Ectodermal cell (in vitro differentiated cells): ENCODE measurements at regions not wholly inside any gene's neighbourhood (a gene's known extent, or its start where the extent isn't known, plus 50 kb on each side); places are given as distances from the start of the nearest gene placed in this dataset.

Experiments used
- H3K27ac ChIP-seq: 2 replicates; pipeline ENCODE4 v1.7.0; 2013; ENCODE audit warnings: mild to moderate bottlenecking, low read depth, low read length; ENCODE audit not compliant: insufficient read depth, poor library complexity, severe bottlenecking
- H3K27me3 ChIP-seq: 2 replicates; pipeline ENCODE4 v1.7.0; 2013; ENCODE audit warnings: mild to moderate bottlenecking, low read length; ENCODE audit not compliant: insufficient read depth, control insufficient read depth, poor library complexity, severe bottlenecking
- H3K36me3 ChIP-seq: one replicate; pipeline ENCODE4 v1.7.0; 2013; ENCODE audit warnings: low read length; ENCODE audit not compliant: control insufficient read depth, insufficient read depth
- H3K4me1 ChIP-seq: one replicate; pipeline ENCODE4 v1.7.0; 2013; ENCODE audit warnings: low read length; ENCODE audit not compliant: control insufficient read depth, insufficient read depth
- H3K4me3 ChIP-seq: 2 replicates; pipeline ENCODE4 v1.7.0; 2013; ENCODE audit warnings: low read depth, low read length, control low read depth; ENCODE audit not compliant: insufficient read depth
- H3K9me3 ChIP-seq: 2 replicates; pipeline ENCODE4 v1.7.0; 2013; ENCODE audit warnings: mild to moderate bottlenecking, low read length, moderate library complexity; ENCODE audit not compliant: control insufficient read depth
- WGBS, 2 experiments: methylation state at CpG; one replicate each; pipeline ENCODE4 v1.1.7; 2013; ENCODE audit warnings: missing lambda C conversion rate in 2 of 2; 5-methylcytosine and 5-hydroxymethylcytosine counted together

GRCh38 chr12:22788913-22789312 lies 163.9 kb downstream of the ETNK1 start:
- Histone ChIP-seq H3K36me3 (no peaks in the 10 kb centered on the region), H3K27me3 (no peaks in the 10 kb centered on the region), H3K27ac (no peak overlapping the region), H3K9me3 (no peaks in the 10 kb centered on the region), H3K4me3 (no peak overlapping the region), H3K4me1 (no peaks in the 10 kb centered on the region)
- 84% methylated on average over 3 of the region's 3 CpGs; no CpG with 5 or more reads in 1 of the 2 experiments for WGBS, 2 experiments

GRCh38 chr12:22792138-22792537 lies 167.2 kb downstream of the ETNK1 start:
- no peak overlapping the region for H3K4me3 ChIP-seq
- H3K9me3 ChIP-seq = no peaks in the 10 kb centered on the region
- H3K4me1 ChIP-seq = no peaks in the 10 kb centered on the region
- H3K27me3 ChIP-seq = no peaks in the 10 kb centered on the region
- no peak overlapping the region for H3K27ac ChIP-seq
- H3K36me3 ChIP-seq = no peaks in the 10 kb centered on the region
- WGBS, 2 experiments = 92 to 95% methylated on average over 4 of the region's 4 CpGs

- 87 to 100% methylated on average over 1 of the region's 1 CpG for WGBS, 2 experiments
- no peaks in the 10 kb centered on the region for H3K27me3 ChIP-seq
- H3K27ac ChIP-seq = no peak overlapping the region
- no peak overlapping the region for H3K4me3 ChIP-seq
- no peaks in the 10 kb centered on the region for H3K36me3 ChIP-seq
- H3K4me1 ChIP-seq = no peaks in the 10 kb centered on the region
- no peaks in the 10 kb centered on the region for H3K9me3 ChIP-seq
Measured at GRCh38 chr12:22794017-22794416, 169.0 kb downstream of the ETNK1 start.

- H3K27me3 ChIP-seq = no peaks in the 10 kb centered on the region
- H3K27ac ChIP-seq = no peak overlapping the region
- H3K9me3 ChIP-seq = no peaks in the 10 kb centered on the region
- 92 to 97% methylated on average over 3 to 4 of the region's 4 CpGs for WGBS, 2 experiments
- H3K36me3 ChIP-seq = no peaks in the 10 kb centered on the region
- H3K4me3 ChIP-seq = no peak overlapping the region
- H3K4me1 ChIP-seq = no peaks in the 10 kb centered on the region
Measured at GRCh38 chr12:22796941-22797630, 172.1 kb downstream of the ETNK1 start.

- no peaks in the 10 kb centered on the region for H3K36me3 ChIP-seq
- H3K4me3 ChIP-seq = no peak overlapping the region
- H3K4me1 ChIP-seq = no peaks in the 10 kb centered on the region
- WGBS, 2 experiments = 87 to 100% methylated on average over 1 to 2 of the region's 2 CpGs
- H3K27me3 ChIP-seq = no peaks in the 10 kb centered on the region
- H3K9me3 ChIP-seq = no peaks in the 10 kb centered on the region
- no peak overlapping the region for H3K27ac ChIP-seq
Measured at GRCh38 chr12:22797701-22798100, 172.7 kb downstream of the ETNK1 start.

- no peak overlapping the region for H3K27ac ChIP-seq
- H3K4me3 ChIP-seq = no peak overlapping the region
- H3K27me3 ChIP-seq = no peaks in the 10 kb centered on the region
- 94 to 95% methylated on average over 2 to 3 of the region's 3 CpGs for WGBS, 2 experiments
- no peaks in the 10 kb centered on the region for H3K36me3 ChIP-seq
- H3K4me1 ChIP-seq = no peaks in the 10 kb centered on the region
- H3K9me3 ChIP-seq = no peaks in the 10 kb centered on the region
Measured at GRCh38 chr12:22798116-22798515, 173.1 kb downstream of the ETNK1 start.

- Histone ChIP-seq H3K4me3 (no peak overlapping the region), H3K36me3 (no peaks in the 10 kb centered on the region), H3K4me1 (no peaks in the 10 kb centered on the region), H3K9me3 (no peaks in the 10 kb centered on the region), H3K27ac (no peak overlapping the region), H3K27me3 (no peaks in the 10 kb centered on the region)
- 92 to 100% methylated on average over 2 of the region's 2 CpGs for WGBS, 2 experiments
Measured at GRCh38 chr12:22799503-22799902, 174.5 kb downstream of the ETNK1 start.

- no peak overlapping the region for H3K27ac ChIP-seq
- H3K4me3 ChIP-seq = no peak overlapping the region
- H3K36me3 ChIP-seq = no peaks in the 10 kb centered on the region
- no peaks in the 10 kb centered on the region for H3K9me3 ChIP-seq
- WGBS, 2 experiments = 81 to 89% methylated on average over 2 of the region's 2 CpGs
- H3K4me1 ChIP-seq = no peaks in the 10 kb centered on the region
- no peaks in the 10 kb centered on the region for H3K27me3 ChIP-seq
Measured at GRCh38 chr12:22800332-22800731, 175.4 kb downstream of the ETNK1 start.

- Histone ChIP-seq H3K4me3 (no peak overlapping the region), H3K27ac (no peak overlapping the region), H3K9me3 (no peaks in the 10 kb centered on the region), H3K36me3 (no peaks in the 10 kb centered on the region), H3K27me3 (no peaks in the 10 kb centered on the region), H3K4me1 (no peaks in the 10 kb centered on the region)
- WGBS, 2 experiments = 89 to 96% methylated on average over 4 of the region's 4 CpGs
Measured at GRCh38 chr12:22802883-22803630, 178.1 kb downstream of the ETNK1 start.

- 80 to 87% methylated on average over 6 of the region's 6 CpGs for WGBS, 2 experiments
- Histone ChIP-seq H3K27ac (no peak overlapping the region), H3K9me3 (no peaks in the 10 kb centered on the region), H3K4me3 (no peak overlapping the region), H3K27me3 (no peaks in the 10 kb centered on the region), H3K4me1 (no peaks in the 10 kb centered on the region), H3K36me3 (no peaks in the 10 kb centered on the region)
Measured at GRCh38 chr12:22803725-22804124, 178.8 kb downstream of the ETNK1 start.
